ENCODE measurements at regions not wholly inside any gene's neighbourhood (a gene's known extent, or its start where the extent isn't known, plus 50 kb on each side); places are given as distances from the start of the nearest gene placed in this dataset.

GRCh38 chr4:3387943-3388361, 53.8 kb upstream of the HGFAC start:
- TF ChIP-seq CTCF (IDR thresholded peaks at IDR 0.05) (no peak), POLR2A (IDR thresholded peaks at IDR 0.05) (no peak)

Data from ovary (tissue), 3 donors.